Panc1 (cell line): ENCODE measurements at regions not wholly inside any gene's neighbourhood (a gene's known extent, or its start where the extent isn't known, plus 50 kb on each side); places are given as distances from the start of the nearest gene placed in this dataset.

ENCODE experiments used
- ATAC-seq: fragments of 200-7000 bp; cut with Tn5 transposase; 2 replicates; pipeline ENCODE4 v1.9.1; 2020; ENCODE audit warnings: mild to moderate bottlenecking, moderate library complexity
- BruUV-seq: library from RNA; stranded (reverse); fragments of 400-500 nt; replicated peaks from 2 replicates; lab custom pipeline; 2021; lab: Mats Ljungman, UMichigan
- CTCF ChIA-PET: fragments of 300-600 bp; sonication (Branson Sonifier 250); formaldehyde crosslinking; loops from one replicate; lab custom pipeline; 2022; ENCODE audit warnings: antibody characterized with exemption; lab: Charles Lee
- POLR2A ChIA-PET: fragments of 300-600 bp; sonication (Branson Sonifier 250); formaldehyde crosslinking; loops from one replicate; lab custom pipeline; 2022; ENCODE audit warnings: antibody characterized with exemption; lab: Charles Lee
- DNase-seq: peaks from one replicate; pipeline ENCODE4 v3.0.0-alpha.2; 2010; ENCODE audit warnings: low read depth, low spot score
- H3K27ac ChIP-seq: 2 replicates; pipeline ENCODE4 v1.5.1; 2011; ENCODE audit warnings: mild to moderate bottlenecking, low read length, inconsistent platforms
- H3K27me3 ChIP-seq: fragments of 200-500 bp; sonication (Bioruptor generic); 2 replicates; pipeline ENCODE4 v1.6.0; 2014; ENCODE audit warnings: low read length, inconsistent platforms; ENCODE audit not compliant: control insufficient read depth, insufficient read depth
- H3K36me3 ChIP-seq: fragments of 200-500 bp; sonication (Bioruptor generic); 2 replicates; pipeline ENCODE4 v1.5.1; 2014; ENCODE audit warnings: inconsistent platforms, mild to moderate bottlenecking, low read length, moderate library complexity; ENCODE audit not compliant: control insufficient read depth, insufficient read depth
- H3K4me1 ChIP-seq: 2 replicates; pipeline ENCODE4 v1.5.1; 2011; ENCODE audit warnings: inconsistent platforms, mild to moderate bottlenecking, low read length, moderate library complexity; ENCODE audit not compliant: control insufficient read depth, insufficient read depth
- H3K4me3 ChIP-seq, 2 experiments: 2 replicates each; pipeline ENCODE4 v1.5.1; 2011 to 2012; ENCODE audit warnings: low read depth in 2 of 2, low read length in 2 of 2, mild to moderate bottlenecking in 2 of 2, inconsistent platforms in 1 of 2, moderate library complexity in 1 of 2
- H3K9me3 ChIP-seq: fragments of 200-500 bp; sonication (Bioruptor generic); 2 replicates; pipeline ENCODE4 v1.5.1; 2014; ENCODE audit warnings: low read depth, mild to moderate bottlenecking, inconsistent platforms, low read length, moderate library complexity; ENCODE audit not compliant: control insufficient read depth, insufficient read depth
- CTCF ChIP-seq: fragments of 450-650 bp; IDR thresholded peaks from 2 replicates; pipeline ENCODE4 v1.5.1; 2017; ENCODE audit warnings: mild to moderate bottlenecking
- POLR2AphosphoS5 ChIP-seq: IDR thresholded peaks from 2 replicates; pipeline ENCODE4 v1.6.1; 2012; ENCODE audit warnings: mild to moderate bottlenecking, low read depth, low read length, moderate library complexity
- REST ChIP-seq, 2 experiments: IDR thresholded peaks; 2 replicates each; pipeline ENCODE4 v1.6.1; 2011 to 2012; ENCODE audit warnings: low read depth in 2 of 2, control low read depth in 1 of 2, low read length in 1 of 2, mild to moderate bottlenecking in 1 of 2, moderate library complexity in 1 of 2; ENCODE audit not compliant: insufficient read depth in 1 of 2
- SIN3A ChIP-seq: IDR thresholded peaks from 2 replicates; pipeline ENCODE4 v1.6.1; 2012; ENCODE audit warnings: low read depth, mild to moderate bottlenecking, low read length, moderate library complexity, borderline replicate concordance; ENCODE audit not compliant: insufficient read depth
- TCF7L2 ChIP-seq: IDR thresholded peaks from 2 replicates; pipeline ENCODE4 v1.6.1; 2011; ENCODE audit warnings: mild to moderate bottlenecking, low read depth, low read length, inconsistent platforms
- in situ Hi-C: cut with HindIII; loops from 2 replicates; pipeline ENCODE4 v1.10.0; 2016; ENCODE audit warnings: low sequenced_read_pairs, low pct_unique_long_range_greater_than_20kb
- intact Hi-C: fragments of 100-400 bp; cut with micrococcal nuclease; formaldehyde crosslinking; loops from one replicate; pipeline ENCODE4 v1.10.0; 2022; ENCODE audit not compliant: unreplicated experiment

- ChIA-PET POLR2A (no interaction called here), CTCF (no interaction called here)
- Histone ChIP-seq H3K36me3 (no peaks in the 10 kb centered on the region), H3K27ac (no peak overlapping the region), H3K27me3 (no peaks in the 10 kb centered on the region), H3K4me3 (no peak overlapping the region), H3K4me1 (no peaks in the 10 kb centered on the region), H3K9me3 (no peaks in the 10 kb centered on the region)
- intact Hi-C loops (no loop called here), in situ Hi-C loops (no loop called here)
- ATAC-seq (no peak), DNase-seq (no peak)
- TF ChIP-seq CTCF, result no peak
- no peak for TF ChIP-seq SIN3A
- no peak for TF ChIP-seq POLR2AphosphoS5
- no peak for TF ChIP-seq REST (IDR thresholded peaks at IDR 0.05; ENCODE audit: insufficient read depth in 1 of 2, low read depth in 2 of 2, low read length in 1 of 2)
- TF ChIP-seq TCF7L2, result no peak
- BruUV-seq, result no TSS peak
Observed at GRCh38 chr2:67776276-67776675, 286.5 kb downstream of the C1D start.

GRCh38 chr2:67777010-67777409, 285.8 kb downstream of the C1D start:
- H3K4me3 ChIP-seq, result no peak overlapping the region
- no peaks in the 10 kb centered on the region for H3K36me3 ChIP-seq
- ChIA-PET CTCF (interaction anchor here (0.6 kb wide), 1 partner anchor 70 kb away, joined by 4 read pairs; no protein-coding TSS in a partner anchor), POLR2A (no interaction called here)
- in situ Hi-C loops, result no loop called here
- H3K27ac ChIP-seq, result no peak overlapping the region
- no peak for DNase-seq
- TF ChIP-seq REST (IDR thresholded peaks at IDR 0.05; ENCODE audit: insufficient read depth in 1 of 2, low read depth in 2 of 2, low read length in 1 of 2) (no peak), TCF7L2 (no peak), POLR2AphosphoS5 (no peak), CTCF (no peak), SIN3A (no peak)
- no peaks in the 10 kb centered on the region for H3K9me3 ChIP-seq
- ATAC-seq, result no peak
- no peaks in the 10 kb centered on the region for H3K27me3 ChIP-seq
- no TSS peak for BruUV-seq
- H3K4me1 ChIP-seq, result no peaks in the 10 kb centered on the region
- intact Hi-C loops, result no loop called here
